SIG-M5 treated with dmso at 0.1 percent for 504 hours (cell line): ENCODE measurements at regions not wholly inside any gene's neighbourhood (a gene's known extent, or its start where the extent isn't known, plus 50 kb on each side); places are given as distances from the start of the nearest gene placed in this dataset.

ENCODE experiments used
- DNase-seq: peaks from one replicate; lab custom pipeline; 2025; ENCODE audit not compliant: unreplicated experiment; lab: John Stamatoyannopoulos, UW

DNA sequence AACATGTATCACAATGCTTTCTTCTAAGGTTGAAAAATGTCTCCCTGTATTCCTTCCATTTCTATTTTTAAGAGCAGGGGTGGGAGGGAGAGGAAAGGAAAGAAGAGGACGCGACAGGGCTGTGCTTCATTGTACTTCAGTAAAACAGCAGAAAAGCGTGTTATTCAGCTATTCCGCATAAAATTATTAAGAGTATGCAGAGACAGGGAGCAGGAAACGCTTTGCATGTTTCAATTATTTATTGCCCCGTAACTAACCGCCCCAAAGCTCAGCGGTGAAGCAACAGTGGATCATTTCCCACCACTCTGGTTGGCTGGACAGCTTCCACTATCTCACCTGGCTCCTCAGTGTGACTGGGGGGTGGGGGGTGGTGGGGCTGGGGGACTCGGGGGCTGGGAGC, 188.9 kb downstream of the TTLL2 start:
- DNase-seq = no peak

DNA sequence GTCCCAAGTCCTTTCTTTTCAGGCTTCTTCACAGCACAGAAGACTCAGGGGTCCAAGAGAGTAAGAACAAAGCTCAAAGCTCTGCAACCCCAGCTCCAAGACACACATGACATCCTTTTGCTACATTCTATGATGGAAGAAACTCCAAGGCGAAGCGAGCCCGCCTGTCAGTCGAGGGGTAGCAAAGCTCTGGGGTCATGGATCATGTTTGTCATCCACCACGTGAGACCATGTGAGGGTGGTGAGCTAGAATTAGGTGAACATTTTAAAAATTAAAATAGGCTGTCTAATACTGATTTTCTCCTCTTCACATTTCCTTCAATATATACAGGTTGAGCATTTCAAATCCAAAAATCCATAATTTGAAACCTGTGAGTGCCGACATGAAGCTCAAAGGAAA, 189.6 kb downstream of the TTLL2 start:
- no peak for DNase-seq

DNA sequence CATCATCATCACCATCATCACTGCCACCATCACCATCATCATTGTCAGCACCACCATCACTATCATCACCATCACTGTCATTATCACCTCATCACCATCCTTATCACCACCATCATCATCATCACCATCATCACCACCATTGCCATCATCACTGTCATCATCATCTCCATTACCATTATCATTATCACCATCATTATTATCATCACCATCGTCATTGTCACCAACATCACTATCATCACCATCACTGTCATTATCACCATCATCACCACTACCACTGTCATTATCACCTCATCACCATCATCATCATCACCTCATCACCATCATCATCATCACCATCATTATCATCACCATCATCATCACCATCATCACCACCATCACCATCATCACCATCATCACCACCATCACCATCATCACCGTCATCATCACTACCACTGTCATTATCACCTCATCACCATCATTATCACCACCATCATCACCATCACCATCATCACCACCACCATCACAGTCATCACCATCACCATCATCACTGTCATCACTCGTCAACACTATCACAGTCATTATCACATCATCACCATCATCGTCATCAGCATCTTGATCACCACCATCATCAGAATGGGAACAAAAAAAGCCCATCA, 191.1 kb downstream of the TTLL2 start:
- DNase-seq = no peak

DNA sequence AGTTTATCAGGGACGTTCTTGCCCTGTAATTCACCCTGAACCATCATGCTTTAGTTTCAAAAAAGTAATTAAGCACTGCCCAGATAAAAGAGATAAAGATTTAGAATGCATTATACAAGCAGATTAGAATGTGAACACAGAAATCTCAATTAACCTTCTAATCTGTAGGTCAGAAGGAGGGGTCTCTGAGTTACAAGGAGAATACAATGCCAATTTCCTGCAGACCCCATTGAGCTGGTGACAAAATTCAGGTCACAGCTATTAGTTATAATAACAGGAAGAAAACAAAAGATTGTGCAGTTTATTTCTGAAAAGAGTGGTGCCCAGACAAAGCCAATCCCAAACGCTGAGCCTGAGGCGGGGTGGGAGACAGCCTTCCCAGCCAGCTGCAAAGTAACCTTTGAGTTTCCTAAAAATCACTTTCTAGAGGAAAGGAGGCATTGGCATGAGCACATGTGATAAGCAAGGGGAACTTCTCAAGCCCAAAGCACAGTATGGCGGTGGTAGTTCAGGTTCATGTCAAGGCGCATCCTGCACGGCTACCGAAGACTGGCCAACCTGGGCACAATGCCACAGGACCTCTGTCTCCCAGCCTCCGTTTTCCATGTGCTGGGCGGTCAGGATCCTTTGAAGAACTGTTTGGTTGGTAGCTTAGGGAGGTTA, 192.5 kb downstream of the TTLL2 start:
- no peak for DNase-seq

DNA sequence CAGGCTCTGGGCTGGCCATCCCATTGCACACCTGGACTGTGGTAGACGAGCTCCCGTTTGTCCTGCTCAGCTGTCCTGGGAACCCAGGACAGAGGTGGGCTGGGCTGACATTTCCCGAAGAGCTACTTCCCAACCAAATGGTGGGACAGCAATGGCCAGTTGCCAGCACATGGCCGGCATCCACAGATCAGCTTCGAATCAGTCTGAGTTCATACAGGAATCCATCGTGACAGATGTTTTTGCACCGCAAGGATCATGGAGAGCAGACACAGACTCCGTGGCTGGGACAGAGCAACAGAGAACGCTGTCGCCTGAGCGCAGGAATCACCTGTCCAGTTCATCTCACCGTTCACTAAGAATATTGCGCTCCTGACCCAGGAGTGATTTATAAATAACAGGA, 198.5 kb downstream of the TTLL2 start:
- no peak for DNase-seq

DNA sequence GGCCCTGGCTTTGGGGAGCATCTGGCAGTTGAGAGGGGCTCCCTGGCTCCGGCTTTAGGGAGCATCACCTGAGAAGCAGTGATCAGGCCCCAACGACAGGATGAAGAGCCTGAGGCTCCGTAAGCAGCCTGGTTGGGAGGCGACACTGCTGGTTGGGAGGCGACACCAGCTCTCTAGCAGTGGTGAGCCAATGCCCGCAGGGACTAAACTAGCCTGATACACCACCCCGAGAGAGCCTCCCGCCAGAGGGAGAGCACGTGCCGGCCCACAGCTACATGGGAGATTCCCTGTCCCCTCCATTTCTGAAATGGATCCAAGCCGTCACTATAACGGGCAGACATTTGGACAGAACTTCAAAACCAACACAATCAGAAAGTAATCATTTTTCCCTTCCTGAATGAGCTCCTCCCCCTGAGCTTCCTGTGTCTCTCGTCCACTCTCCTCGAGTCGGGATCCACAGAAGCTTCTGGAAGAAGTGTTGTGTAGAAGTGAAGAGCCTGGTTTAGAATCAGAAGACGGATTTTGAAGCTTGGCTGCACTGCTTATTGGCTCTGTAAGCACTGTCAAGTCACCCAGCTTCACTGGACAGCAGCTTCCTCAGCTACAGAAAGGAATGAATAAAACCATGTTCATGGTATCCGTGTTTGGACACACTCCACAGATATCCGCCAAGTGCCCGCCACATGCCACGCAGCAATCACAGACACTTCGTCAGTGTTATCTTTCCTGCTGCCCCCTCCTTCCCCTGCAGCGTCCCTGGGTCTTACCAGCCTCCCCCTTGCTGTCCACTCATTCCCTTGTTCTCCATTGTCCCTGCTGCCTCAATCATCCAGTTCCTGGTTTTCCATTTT, 199.6 kb downstream of the TTLL2 start:
- no peak for DNase-seq

DNA sequence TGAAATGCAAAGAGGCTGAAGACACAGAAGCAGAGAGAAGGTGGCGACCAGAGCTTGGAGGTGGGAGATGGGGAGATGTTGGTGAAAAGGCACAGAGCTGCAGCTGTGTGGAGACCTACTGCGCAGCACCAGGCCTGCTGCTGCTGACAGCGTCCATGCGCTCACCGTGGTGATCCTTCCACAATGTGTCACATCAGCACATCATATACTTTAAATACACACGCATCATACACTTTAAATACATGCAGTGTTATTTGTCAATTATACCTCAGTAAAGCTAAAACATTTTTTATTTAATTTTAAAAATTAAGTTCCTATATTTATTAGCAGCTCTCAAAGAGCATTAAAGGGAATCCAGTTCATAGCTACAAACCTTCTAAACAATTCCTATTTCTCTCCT, 200.9 kb downstream of the TTLL2 start:
- no peak for DNase-seq

DNA sequence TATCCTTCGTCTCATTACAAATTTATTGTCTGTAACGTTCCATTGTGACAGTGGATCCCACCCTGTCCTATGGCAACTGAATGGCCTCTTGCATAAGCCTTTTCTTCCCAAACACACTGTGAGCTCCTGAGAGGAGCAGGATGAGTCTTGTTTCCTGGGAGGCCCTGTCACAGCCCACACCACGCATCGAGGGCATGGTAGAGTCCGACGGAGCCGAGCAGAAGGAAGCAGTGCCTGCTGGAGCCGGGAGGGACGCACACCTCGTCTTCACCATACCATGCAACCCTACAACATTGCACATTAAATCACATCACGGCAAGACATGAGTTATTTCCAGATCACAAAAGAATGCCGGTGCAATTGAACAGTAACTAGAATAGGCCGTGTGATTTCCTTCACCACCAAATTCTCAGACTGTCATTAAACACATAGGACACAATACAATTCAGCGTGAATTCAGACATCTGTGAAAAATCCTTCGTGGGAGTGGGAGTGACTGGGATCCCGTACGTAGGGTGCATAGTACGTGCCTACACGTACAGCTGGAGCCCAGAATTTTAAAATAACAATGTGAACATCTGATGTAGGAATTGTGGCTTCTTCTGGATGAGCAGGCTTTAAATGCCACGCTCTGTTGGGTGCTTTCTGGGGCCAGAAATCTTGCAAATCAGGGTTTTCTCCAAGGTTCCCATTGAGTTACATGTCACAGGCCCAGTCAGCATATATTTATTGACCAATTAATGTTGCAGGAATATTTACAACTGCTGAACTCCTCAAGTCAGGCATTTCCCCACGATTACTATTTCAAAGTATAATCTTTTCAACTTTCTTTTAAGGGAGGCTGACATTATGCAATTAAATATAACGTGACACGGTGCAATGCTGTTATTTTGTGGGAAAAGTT, 201.8 kb downstream of the TTLL2 start:
- DNase-seq = no peak

DNA sequence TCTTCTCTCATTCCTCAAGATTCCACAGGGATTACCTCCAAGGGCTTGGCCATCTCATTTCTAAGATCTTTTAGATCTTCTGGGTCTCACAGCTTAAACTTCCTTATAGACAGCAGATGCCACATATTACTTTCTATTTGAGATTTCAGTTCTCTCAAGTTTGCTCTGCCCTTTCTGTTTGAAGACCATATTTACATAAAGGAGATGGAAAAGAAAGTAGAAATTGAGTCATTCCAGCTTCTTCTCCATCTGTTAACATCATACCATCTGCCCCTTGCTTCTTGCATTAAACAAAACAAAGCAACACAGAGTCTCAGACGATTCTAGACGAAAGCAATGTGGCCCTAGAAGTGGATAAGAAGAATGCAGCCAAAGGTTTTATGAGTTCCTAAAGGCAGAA, 203.4 kb downstream of the TTLL2 start:
- no peak for DNase-seq

DNA sequence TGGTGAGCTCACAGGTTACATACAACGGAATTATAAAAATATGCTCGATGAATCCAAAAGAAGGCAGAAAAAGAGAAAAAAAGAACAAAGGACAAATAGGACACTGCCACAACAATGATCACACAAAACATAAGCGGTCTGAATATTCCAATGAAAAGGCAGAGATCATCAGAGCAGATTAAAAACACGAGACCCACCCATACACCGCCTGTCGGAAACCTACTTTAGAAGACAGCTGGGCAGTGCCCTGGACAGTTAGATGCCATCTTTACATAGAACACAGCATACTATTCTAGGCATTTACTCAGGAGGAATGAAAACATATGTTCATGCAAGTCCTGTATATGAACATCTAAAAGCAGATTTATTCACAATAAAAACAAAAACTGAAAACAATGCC, 204.1 kb downstream of the TTLL2 start:
- DNase-seq = no peak

DNA sequence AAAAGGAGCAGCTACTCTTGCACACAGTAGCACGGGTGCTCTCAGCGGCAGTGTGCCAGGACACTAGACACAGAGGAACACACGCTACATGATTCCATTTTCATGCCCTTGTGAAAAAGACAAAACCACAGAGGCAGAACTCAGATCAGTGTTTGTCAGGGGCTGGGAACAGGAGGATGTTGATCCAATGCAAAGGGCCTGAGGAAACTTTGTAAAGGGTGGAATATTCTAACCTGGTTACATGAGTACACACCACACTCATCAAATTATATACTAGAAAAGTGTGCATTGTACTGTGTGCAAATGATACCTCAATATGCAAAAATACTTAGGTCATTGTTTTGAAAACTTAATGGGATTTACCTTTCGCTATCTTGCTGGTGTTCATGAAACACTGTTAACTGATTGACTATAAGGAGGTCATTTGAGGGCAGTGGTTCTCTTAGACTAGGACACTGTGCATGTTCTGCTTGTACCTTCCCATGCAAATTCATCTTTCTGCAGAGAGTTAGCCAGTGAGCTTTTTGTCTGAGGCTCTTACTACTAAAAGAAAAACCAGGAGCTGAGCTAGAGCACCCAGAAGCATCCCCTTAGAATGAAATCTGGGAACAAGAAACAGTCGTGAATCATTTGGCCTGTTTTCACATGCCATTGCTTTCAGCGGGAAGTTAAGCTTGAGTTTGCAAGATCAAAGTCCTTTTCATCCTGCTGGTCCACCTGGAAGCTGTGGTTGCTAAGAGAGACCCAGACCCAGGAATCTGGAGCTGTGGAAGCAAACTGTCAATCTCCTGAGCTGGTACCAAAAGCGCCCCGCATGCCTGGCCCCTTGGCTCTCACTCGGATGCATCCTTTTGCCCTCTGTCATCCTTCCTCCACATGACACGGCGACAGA, 204.8 kb downstream of the TTLL2 start:
- no peak for DNase-seq

DNA sequence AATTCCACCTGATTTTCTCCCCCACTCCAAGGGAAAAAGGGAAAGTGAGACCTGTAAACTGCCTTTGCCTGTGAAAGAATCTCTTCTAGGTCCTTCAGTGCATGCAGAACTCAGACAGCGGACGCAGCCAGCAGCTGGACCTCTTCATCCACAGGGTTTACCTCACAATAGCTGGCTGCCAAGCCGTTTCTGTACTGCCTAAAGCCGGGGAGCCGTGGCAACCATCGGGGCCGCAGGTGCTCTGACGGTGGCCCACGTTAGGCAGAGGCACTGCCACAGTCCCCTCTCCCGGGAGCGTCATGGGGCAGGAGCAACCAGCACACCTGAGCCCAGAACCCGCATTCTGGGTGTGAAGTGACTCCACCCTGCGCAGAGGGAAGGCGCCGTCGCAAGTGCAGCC, 206.1 kb downstream of the TTLL2 start:
- no peak for DNase-seq

DNA sequence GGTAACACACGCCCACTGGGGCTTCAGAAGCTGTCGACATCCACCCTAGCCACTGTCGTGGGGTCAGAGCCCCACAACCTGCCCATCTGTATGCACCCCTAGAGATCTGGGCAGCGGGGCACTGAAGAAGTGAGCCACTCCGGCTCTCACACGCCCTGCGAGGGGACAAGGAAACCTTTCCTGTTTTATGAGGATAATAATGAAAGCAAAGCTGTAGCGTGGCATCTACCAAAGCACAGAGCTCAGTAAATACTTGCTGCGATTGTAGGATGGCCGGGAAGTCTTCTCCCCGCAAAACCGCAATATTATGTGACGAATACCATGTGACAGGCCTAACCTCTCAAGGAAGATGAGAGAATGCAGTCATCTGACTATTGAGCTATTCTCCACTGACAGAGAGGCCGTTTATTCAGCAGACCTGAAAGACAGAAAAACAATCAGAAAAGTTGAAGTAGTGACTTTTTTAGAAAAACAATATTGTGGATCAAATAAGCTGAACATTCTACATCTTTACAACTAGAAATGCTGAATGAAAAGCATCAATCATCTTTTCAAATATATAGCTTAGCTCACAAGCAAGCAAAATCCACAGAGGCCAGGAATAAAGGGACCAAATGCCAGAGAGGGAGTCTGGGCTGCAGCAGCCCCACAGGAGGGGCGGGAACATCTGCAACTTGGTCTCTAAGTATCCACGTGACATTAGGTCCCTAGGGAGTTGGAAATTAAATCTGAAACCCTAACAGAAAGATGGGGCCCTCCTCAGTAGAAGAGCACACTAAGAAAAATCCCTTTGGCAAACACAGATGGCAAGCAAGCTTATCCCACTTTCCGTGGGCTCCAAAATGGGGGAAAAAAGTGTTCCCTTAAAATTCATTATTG, 207.8 kb downstream of the TTLL2 start:
- no peak for DNase-seq

DNA sequence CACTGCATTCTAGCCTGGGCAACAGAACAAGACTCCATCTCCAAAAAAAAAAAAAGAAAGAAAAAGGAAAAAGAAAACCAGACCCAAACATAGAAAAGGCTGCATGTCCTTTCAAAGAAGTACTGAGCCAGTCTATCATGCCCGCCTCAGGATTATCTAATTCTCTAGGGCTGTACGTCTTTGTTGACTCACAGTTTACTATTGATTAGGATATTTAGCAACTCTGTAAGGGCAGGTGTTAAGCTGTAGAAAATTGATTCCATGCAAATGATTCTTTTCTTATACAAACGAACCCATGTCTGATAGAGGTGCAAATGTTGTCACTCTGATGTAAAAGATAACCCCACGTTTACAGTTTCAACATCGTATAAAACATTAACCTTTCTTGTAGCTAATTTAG, 209.0 kb downstream of the TTLL2 start:
- no peak for DNase-seq

DNA sequence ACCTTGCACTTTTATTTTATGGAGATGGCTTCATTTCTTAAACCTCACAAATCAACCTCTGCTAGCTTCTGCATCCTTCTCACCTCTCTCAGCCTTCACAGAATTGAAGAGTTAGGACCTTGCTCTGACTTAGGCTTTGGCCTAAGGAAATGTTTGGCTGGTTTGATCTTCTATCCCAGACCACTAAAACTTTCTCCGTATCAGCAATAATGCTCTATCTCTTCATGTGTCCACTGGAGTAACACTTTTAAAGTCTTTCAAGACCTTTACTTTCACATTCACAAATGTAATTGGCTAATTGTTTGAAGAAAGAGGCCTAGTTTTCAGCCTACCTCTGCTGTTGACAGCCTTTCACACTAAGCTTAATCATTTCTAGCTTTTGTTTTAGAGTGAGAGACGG, 212.9 kb downstream of the TTLL2 start:
- no peak for DNase-seq

DNA sequence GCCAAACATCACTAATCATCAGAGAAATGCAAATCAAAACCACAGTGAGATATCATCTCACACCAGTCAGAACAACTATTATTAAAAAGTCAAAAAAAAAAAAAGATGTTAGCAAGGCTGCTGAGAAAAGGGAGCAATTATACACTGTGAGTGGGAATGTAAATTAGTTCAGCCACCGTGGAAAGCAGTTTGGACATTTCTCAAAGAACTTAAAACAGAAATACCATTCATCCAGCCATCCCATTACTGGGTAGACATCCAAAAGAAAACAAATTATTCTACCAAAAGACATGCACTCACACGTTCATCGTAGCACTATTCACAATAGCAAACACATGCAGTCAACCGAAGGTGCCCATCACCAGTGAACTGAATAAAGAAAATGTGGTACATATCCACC, 213.9 kb downstream of the TTLL2 start:
- DNase-seq = no peak

DNA sequence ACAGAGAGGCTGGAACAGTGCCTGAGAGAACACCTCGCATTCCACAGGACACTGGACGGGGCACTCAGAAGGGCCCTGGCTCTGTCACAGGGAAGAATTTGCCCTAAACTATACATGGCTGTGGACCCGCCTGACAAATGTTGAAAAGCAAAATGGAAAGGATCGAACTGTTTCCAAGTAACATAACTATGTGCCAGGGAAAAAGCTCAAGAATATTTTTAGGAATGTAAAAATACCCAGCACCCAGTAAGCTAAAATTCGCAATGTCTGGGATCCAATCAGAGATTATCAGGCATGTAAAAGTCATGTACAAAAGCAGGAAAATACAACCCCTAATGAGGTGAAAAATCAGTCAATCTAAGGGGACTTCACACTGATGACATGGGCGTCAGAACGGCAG, 215.9 kb downstream of the TTLL2 start:
- no peak for DNase-seq

DNA sequence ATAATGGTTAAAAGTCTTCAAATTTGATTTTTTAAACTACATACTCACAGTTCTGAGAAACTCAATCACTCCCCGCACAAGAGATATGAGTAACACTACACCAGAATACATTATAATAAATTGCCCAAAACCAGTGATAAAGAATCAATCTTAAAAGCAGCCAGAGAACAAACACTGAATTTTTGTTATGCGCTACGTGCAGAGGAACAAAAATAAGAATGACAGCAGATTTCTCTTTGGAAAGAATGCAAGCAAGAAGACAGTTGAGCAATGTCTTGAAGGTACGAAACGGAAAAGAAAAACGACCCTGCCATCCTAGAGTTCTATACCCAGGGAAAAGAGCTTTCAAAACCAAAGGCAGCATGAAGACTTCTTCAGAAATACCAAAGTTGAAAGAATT, 216.7 kb downstream of the TTLL2 start:
- no peak for DNase-seq
